Mesothelial cell of epicardium (in vitro differentiated cells): ENCODE measurements at regions not wholly inside any gene's neighbourhood (a gene's known extent, or its start where the extent isn't known, plus 50 kb on each side); places are given as distances from the start of the nearest gene placed in this dataset.

Source experiments
- DNase-seq, 2 experiments: peaks; one replicate each; pipeline ENCODE4 v3.0.0; 2021; ENCODE audit warnings: low spot score in 2 of 2; ENCODE audit not compliant: unreplicated experiment in 2 of 2
- H3K27ac Mint-ChIP-seq: 2 replicates; pipeline ENCODE4 v1.8.0; 2021; ENCODE audit warnings: mixed read lengths
- H3K27me3 Mint-ChIP-seq: 2 replicates; pipeline ENCODE4 v1.8.0; 2021; ENCODE audit warnings: low read depth, mixed read lengths
- H3K36me3 Mint-ChIP-seq: 2 replicates; pipeline ENCODE4 v1.8.0; 2021; ENCODE audit warnings: mixed read lengths
- H3K4me1 Mint-ChIP-seq: 2 replicates; pipeline ENCODE4 v1.8.0; 2021; ENCODE audit warnings: mixed read lengths
- H3K4me3 Mint-ChIP-seq: 2 replicates; pipeline ENCODE4 v1.8.0; 2021; ENCODE audit warnings: mild to moderate bottlenecking, moderate library complexity, mixed read lengths
- H3K9me3 Mint-ChIP-seq: 2 replicates; pipeline ENCODE4 v1.8.0; 2021; ENCODE audit warnings: mixed read lengths
- TF ChIP-seq, protein P1 (sequence below): fragments of 200-600 bp; sonication (generic); IDR thresholded peaks from one replicate; pipeline ENCODE4 v1.5.0; 2021; ENCODE audit warnings: antibody characterized with exemption; ENCODE audit not compliant: unreplicated experiment

DNA sequence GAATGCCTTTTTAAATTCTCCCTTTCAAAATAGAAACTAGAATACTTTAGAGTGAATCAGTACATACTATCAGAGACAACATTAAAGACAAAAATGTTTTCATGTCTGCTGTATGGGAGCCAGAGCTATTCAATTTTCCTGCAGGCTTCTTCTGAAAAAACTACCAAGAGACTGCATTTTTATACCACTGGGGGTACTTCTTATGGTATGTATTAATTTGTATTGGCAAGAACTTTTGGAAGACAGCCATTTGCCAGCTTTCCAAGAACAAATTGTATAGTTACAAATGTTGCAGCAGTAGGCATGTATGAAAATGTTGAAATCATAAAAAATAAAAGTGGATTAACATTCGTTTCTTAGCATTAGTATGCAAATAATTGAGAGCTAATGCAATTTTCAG, 1010.0 kb upstream of the CADM2 start:
- no peak for DNase-seq
- H3K4me1 Mint-ChIP-seq = peaks cover 2% of the 10 kb centered on the region
- TF ChIP-seq, protein P1, sequence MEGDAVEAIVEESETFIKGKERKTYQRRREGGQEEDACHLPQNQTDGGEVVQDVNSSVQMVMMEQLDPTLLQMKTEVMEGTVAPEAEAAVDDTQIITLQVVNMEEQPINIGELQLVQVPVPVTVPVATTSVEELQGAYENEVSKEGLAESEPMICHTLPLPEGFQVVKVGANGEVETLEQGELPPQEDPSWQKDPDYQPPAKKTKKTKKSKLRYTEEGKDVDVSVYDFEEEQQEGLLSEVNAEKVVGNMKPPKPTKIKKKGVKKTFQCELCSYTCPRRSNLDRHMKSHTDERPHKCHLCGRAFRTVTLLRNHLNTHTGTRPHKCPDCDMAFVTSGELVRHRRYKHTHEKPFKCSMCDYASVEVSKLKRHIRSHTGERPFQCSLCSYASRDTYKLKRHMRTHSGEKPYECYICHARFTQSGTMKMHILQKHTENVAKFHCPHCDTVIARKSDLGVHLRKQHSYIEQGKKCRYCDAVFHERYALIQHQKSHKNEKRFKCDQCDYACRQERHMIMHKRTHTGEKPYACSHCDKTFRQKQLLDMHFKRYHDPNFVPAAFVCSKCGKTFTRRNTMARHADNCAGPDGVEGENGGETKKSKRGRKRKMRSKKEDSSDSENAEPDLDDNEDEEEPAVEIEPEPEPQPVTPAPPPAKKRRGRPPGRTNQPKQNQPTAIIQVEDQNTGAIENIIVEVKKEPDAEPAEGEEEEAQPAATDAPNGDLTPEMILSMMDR = no peak
- H3K9me3 Mint-ChIP-seq = no peaks in the 10 kb centered on the region
- H3K27me3 Mint-ChIP-seq = no peaks in the 10 kb centered on the region
- no peak overlapping the region for H3K4me3 Mint-ChIP-seq
- H3K36me3 Mint-ChIP-seq = no peaks in the 10 kb centered on the region
- H3K27ac Mint-ChIP-seq = no peak overlapping the region

DNA sequence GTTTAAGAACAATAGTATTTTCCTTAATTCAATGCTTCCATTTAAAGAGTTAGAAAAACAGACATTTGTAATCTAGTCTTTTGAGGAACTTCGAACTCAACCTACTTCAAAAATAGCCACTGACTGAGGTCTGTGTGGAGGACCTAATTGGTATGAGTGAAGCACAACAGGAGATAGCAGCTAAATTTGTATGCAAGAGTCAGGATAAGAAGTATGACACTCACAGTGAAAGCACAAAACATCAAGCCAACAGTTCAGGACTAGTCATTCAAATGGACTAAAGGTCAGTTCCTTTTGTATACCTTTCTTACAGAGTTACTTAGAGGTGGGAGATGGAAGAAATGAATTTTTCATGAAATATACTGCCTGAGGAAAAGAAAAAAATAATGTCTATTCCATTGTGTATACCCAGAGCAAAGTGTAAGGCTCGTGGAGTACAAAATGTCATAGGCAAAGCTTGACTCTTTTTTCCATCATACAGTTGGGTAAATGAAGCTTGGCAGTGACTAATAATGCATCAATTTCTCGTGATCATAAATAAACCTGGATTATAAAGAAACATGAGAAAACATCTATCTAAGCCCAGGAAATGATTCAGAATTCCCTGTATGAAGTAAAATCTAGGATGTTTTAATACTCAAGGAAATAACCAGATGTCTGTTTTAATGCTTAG, 1005.2 kb upstream of the CADM2 start:
- H3K9me3 Mint-ChIP-seq = no peaks in the 10 kb centered on the region
- no peaks in the 10 kb centered on the region for H3K27me3 Mint-ChIP-seq
- no peak overlapping the region for H3K4me3 Mint-ChIP-seq
- H3K4me1 Mint-ChIP-seq = no peaks in the 10 kb centered on the region
- H3K27ac Mint-ChIP-seq = no peak overlapping the region
- TF ChIP-seq, protein P1 = no peak
- DNase-seq = no peak
- no peaks in the 10 kb centered on the region for H3K36me3 Mint-ChIP-seq

DNA sequence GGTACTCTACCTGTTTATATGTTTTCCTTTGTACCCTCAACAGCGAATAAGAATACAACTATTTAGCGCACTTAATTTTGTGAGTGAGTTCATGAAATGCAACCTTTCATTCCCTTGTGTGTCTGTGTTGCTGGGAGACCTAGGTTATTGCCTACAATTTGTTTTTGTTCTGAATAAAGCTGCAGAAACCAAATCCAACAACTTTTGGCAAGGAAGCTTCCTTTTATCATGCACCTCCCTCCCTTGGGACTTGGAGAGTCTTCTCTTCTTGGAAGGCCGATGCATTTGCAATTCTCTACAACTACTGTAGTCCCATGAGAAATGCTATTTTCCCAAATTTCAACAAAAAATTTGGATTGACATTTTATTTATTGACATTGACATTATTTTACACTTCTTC, 1002.4 kb upstream of the CADM2 start:
- no peak overlapping the region for H3K4me3 Mint-ChIP-seq
- H3K4me1 Mint-ChIP-seq = no peaks in the 10 kb centered on the region
- no peak overlapping the region for H3K27ac Mint-ChIP-seq
- no peak for DNase-seq
- H3K9me3 Mint-ChIP-seq = no peaks in the 10 kb centered on the region
- no peaks in the 10 kb centered on the region for H3K27me3 Mint-ChIP-seq
- TF ChIP-seq, protein P1 = no peak
- H3K36me3 Mint-ChIP-seq = no peaks in the 10 kb centered on the region

DNA sequence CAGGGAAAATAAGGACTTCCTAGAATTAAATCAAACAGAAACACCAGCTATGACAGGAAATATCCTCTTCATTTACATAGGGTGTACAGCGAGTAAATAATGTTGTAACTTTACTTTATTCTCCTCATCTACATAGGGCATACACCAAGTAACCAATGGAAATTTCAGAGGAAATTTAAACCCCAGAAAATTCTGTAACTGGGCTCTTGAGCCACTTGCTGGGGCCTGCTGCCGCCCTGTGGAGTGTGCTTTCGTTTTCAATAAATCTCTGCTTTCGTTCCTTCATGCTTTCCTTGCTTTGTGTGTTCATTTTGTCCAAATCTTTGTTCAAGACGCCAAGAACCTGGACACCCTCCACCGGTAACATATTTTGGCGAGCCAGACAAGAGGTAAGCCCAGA, 990.4 kb upstream of the CADM2 start:
- no peak overlapping the region for H3K4me3 Mint-ChIP-seq
- peaks cover 5% of the 10 kb centered on the region for H3K4me1 Mint-ChIP-seq
- TF ChIP-seq, protein P1 = no peak
- H3K27me3 Mint-ChIP-seq = no peaks in the 10 kb centered on the region
- DNase-seq = no peak
- H3K9me3 Mint-ChIP-seq = peaks cover 7% of the 10 kb centered on the region
- no peaks in the 10 kb centered on the region for H3K36me3 Mint-ChIP-seq
- no peak overlapping the region for H3K27ac Mint-ChIP-seq

DNA sequence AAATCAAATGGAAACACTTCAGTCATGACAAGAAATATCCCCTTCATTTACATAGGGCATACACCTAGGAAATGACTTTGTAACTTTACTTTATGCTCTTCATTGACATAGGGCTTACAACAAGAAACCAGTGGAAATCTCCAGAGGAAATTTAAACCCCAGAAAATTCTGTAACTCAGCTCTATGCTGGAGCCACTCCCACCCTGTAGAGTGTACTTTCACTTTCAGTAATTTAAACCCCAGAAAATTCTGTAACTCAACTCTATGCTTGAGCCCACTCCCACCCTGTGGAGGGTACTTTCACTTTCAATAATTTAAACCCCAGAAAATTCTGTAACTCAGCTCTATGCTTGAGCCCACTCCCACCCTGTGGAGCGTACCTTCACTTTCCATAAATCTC, 987.1 kb upstream of the CADM2 start:
- DNase-seq = no peak
- no peaks in the 10 kb centered on the region for H3K27me3 Mint-ChIP-seq
- peaks cover 5% of the 10 kb centered on the region for H3K4me1 Mint-ChIP-seq
- TF ChIP-seq, protein P1 = no peak
- H3K4me3 Mint-ChIP-seq = no peak overlapping the region
- no peaks in the 10 kb centered on the region for H3K36me3 Mint-ChIP-seq
- no peak overlapping the region for H3K27ac Mint-ChIP-seq
- no peaks in the 10 kb centered on the region for H3K9me3 Mint-ChIP-seq

DNA sequence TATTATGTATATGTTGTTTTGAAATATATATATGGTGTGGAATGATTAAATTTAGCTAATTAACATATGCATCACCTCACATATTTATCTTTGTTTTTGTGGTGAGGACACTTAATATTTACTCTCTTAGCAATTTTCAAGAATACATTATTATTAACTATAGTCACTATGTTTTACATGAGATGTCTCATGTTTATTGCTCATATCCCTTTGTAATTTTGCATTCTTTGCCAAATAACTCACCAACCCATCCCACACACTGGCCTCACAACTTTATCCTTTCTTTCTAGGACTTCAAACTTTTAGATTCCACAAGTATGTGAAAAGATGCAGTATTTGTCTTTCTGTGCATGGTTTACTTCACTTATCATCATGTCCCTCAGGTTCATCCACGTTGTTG, 950.2 kb upstream of the CADM2 start:
- TF ChIP-seq, protein P1 = no peak
- no peak overlapping the region for H3K27ac Mint-ChIP-seq
- no peak overlapping the region for H3K4me3 Mint-ChIP-seq
- DNase-seq = no peak
- peaks cover 12% of the 10 kb centered on the region for H3K27me3 Mint-ChIP-seq
- peaks cover 1% of the 10 kb centered on the region for H3K9me3 Mint-ChIP-seq
- H3K36me3 Mint-ChIP-seq = no peaks in the 10 kb centered on the region
- no peaks in the 10 kb centered on the region for H3K4me1 Mint-ChIP-seq
